ENCODE measurements at regions not wholly inside any gene's neighbourhood (a gene's known extent, or its start where the extent isn't known, plus 50 kb on each side); places are given as distances from the start of the nearest gene placed in this dataset.

- H3K4me3 ChIP-seq (replicated peaks in 1 of 3; ENCODE audit: insufficient read depth in 1 of 3, low read depth in 1 of 3, low read length in 3 of 3) = no peak overlapping the region
- H3K9ac ChIP-seq (replicated peaks; ENCODE audit: extremely low read depth, insufficient read depth, low read length) = no peak overlapping the region
- dilution Hi-C loops (cut with MboI; ENCODE audit: extremely low pct_ligation_motif_present, low sequenced_read_pairs) (no loop called here), intact Hi-C loops (cut with micrococcal nuclease) (no loop called here)
- no peaks in the 10 kb centered on the region for H3K4me1 ChIP-seq (ENCODE audit: control insufficient read depth, extremely low read depth, insufficient read depth, low read length)
- no peaks in the 10 kb centered on the region for H3K9me1 ChIP-seq (replicated peaks; ENCODE audit: control insufficient read depth, extremely low read depth, insufficient read depth, low read length)
- CTCF ChIA-PET = interaction anchor here (1.4 kb wide), 1 partner anchor 22 kb away, joined by 3 read pairs; no protein-coding TSS in a partner anchor
- H3K36me3 ChIP-seq (ENCODE audit: control insufficient read depth in 2 of 2, extremely low read depth in 1 of 2, insufficient read depth in 2 of 2, low read length in 2 of 2) = no peaks in the 10 kb centered on the region
- no peak overlapping the region for H3K4me2 ChIP-seq (ENCODE audit: insufficient read depth, low read length)
- H2AFZ ChIP-seq (ENCODE audit: low read depth, low read length) = no peak overlapping the region
- H4K20me1 ChIP-seq (replicated peaks; ENCODE audit: control insufficient read depth, extremely low read depth, insufficient read depth, low read length) = no peaks in the 10 kb centered on the region
- no peak for DNase-seq (ENCODE audit: low read depth, low spot score)
- TF ChIP-seq MAX (IDR thresholded peaks at IDR 0.05; ENCODE audit: insufficient read depth, insufficient read length) (no peak), POLR2A (IDR thresholded peaks at IDR 0.05; ENCODE audit: low read depth, low read length) (no peak), EZH2 (IDR thresholded peaks at IDR 0.05; ENCODE audit: borderline replicate concordance, low read depth, low read length, severe bottlenecking) (no peak), MYC (IDR thresholded peaks at IDR 0.05; ENCODE audit: low read depth, low read length) (no peak), GATA2 (IDR thresholded peaks at IDR 0.05; ENCODE audit: insufficient read depth, insufficient read length, low read depth, low read length) (no peak), FOS (IDR thresholded peaks at IDR 0.05; ENCODE audit: borderline replicate concordance, insufficient read depth, low read length) (no peak), POLR2AphosphoS5 (IDR thresholded peaks at IDR 0.05; ENCODE audit: insufficient read depth, low read depth, low read length) (no peak), JUN (IDR thresholded peaks at IDR 0.05; ENCODE audit: borderline replicate concordance, insufficient read depth, insufficient read length, low read depth) (no peak)
- TF ChIP-seq, protein P1, sequence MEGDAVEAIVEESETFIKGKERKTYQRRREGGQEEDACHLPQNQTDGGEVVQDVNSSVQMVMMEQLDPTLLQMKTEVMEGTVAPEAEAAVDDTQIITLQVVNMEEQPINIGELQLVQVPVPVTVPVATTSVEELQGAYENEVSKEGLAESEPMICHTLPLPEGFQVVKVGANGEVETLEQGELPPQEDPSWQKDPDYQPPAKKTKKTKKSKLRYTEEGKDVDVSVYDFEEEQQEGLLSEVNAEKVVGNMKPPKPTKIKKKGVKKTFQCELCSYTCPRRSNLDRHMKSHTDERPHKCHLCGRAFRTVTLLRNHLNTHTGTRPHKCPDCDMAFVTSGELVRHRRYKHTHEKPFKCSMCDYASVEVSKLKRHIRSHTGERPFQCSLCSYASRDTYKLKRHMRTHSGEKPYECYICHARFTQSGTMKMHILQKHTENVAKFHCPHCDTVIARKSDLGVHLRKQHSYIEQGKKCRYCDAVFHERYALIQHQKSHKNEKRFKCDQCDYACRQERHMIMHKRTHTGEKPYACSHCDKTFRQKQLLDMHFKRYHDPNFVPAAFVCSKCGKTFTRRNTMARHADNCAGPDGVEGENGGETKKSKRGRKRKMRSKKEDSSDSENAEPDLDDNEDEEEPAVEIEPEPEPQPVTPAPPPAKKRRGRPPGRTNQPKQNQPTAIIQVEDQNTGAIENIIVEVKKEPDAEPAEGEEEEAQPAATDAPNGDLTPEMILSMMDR (IDR thresholded peaks at IDR 0.05; ENCODE audit: extremely low read depth in 1 of 2, insufficient read depth in 1 of 2, low read depth in 1 of 2, low read length in 2 of 2) = no peak
- peaks cover 4 to 7% of the 10 kb centered on the region in 2 experiments for H3K27me3 ChIP-seq (ENCODE audit: control insufficient read depth in 2 of 2, insufficient read depth in 2 of 2, low read length in 2 of 2)
- BruUV-seq (replicated peaks) = no TSS peak
- no peaks in the 10 kb centered on the region for H3K9me3 ChIP-seq (replicated peaks; ENCODE audit: control insufficient read depth, insufficient read depth, low read length)
- H3K79me2 ChIP-seq (ENCODE audit: control insufficient read depth, insufficient read depth, low read length) = no peaks in the 10 kb centered on the region
- FAIRE-seq = no peak
- H3K27ac ChIP-seq (ENCODE audit: insufficient read depth, low read depth, low read length) = no peak overlapping the region
- POLR2A ChIA-PET = no interaction called here
These were observed 157.9 kb downstream of the LY86 start for GRCh38 chr6:6746333-6746969.
